ENCODE measurements at regions not wholly inside any gene's neighbourhood (a gene's known extent, or its start where the extent isn't known, plus 50 kb on each side); places are given as distances from the start of the nearest gene placed in this dataset.

DNA sequence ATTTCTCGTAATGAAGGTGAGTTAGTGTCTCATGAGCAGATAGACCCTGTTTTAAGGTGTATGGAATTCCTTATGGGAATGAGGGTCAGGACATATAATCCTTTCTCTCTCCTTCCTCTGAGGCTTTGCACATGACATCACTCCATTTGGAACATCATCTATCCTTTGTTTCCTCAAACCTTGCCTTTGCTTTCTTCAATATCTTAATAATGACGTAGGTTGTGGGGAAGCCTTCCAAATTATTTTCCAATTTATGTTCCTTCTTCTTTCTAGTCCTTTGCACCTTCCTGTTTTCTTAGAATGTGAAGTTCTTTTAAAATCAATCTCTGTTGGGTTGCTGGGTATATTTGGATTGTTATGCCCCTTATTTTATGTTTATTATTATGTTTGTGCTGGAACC, 502.9 kb upstream of the STXBP6 start:
- TF ChIP-seq, protein P1, sequence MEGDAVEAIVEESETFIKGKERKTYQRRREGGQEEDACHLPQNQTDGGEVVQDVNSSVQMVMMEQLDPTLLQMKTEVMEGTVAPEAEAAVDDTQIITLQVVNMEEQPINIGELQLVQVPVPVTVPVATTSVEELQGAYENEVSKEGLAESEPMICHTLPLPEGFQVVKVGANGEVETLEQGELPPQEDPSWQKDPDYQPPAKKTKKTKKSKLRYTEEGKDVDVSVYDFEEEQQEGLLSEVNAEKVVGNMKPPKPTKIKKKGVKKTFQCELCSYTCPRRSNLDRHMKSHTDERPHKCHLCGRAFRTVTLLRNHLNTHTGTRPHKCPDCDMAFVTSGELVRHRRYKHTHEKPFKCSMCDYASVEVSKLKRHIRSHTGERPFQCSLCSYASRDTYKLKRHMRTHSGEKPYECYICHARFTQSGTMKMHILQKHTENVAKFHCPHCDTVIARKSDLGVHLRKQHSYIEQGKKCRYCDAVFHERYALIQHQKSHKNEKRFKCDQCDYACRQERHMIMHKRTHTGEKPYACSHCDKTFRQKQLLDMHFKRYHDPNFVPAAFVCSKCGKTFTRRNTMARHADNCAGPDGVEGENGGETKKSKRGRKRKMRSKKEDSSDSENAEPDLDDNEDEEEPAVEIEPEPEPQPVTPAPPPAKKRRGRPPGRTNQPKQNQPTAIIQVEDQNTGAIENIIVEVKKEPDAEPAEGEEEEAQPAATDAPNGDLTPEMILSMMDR (IDR thresholded peaks at IDR 0.05), result no peak
- TF ChIP-seq POLR2A (IDR thresholded peaks at IDR 0.05), result no peak
